Left lung (tissue), 4 donors: ENCODE measurements at regions not wholly inside any gene's neighbourhood (a gene's known extent, or its start where the extent isn't known, plus 50 kb on each side); places are given as distances from the start of the nearest gene placed in this dataset.

Experiments
- ATAC-seq: fragments of 200-7000 bp; cut with Tn5 transposase; one replicate; pipeline ENCODE4 v1.9.1; 2020; ENCODE audit warnings: moderate library complexity
- DNase-seq, 4 donors: peaks; one replicate each; pipeline ENCODE4 v3.0.0-alpha.2; 2013 to 2020
- H3K27ac ChIP-seq, 2 donors: fragments of 200-600 bp; sonication (generic) in 1 of 2; one replicate each; pipeline versions ENCODE4 v1.5.0 to v1.8.0; 2020 to 2021
- H3K27me3 ChIP-seq, 2 donors: fragments of 200-600 bp; sonication (generic) in 1 of 2; one replicate each; pipeline versions ENCODE4 v1.5.0 to v1.8.0; 2020 to 2021
- H3K36me3 ChIP-seq, 2 donors: fragments of 200-600 bp; sonication (generic) in 1 of 2; one replicate each; pipeline versions ENCODE4 v1.5.0 to v1.8.0; 2020 to 2021
- H3K4me1 ChIP-seq, 2 donors: fragments of 200-600 bp; one replicate each; pipeline ENCODE4 v1.8.0; 2021
- H3K4me3 ChIP-seq, 2 donors: fragments of 200-600 bp; sonication (generic) in 1 of 2; one replicate each; pipeline versions ENCODE4 v1.5.0 to v1.8.0; 2020 to 2021; ENCODE audit warnings: mild to moderate bottlenecking in 1 of 2
- H3K9me3 ChIP-seq, 2 donors: fragments of 200-600 bp; sonication (generic) in 1 of 2; one replicate each; pipeline versions ENCODE4 v1.5.0 to v1.8.0; 2020 to 2021
- CTCF ChIP-seq, 2 donors: fragments of 200-600 bp; sonication (generic) in 1 of 2; IDR thresholded peaks; one replicate each; pipeline versions ENCODE4 v1.5.0 to v1.8.0; 2021; ENCODE audit warnings: antibody characterized with exemption in 2 of 2
- intact Hi-C, 2 donors: fragments of 100-400 bp; cut with DNase I; formaldehyde crosslinking; loops; one replicate each; pipeline versions ENCODE4 v1.11.2 to v1.14.2; 2022
- donor health status: DM: no; HTN: yes; CAD: no.
- donor health status: DM: no; HTN: no; CAD: no.

DNA sequence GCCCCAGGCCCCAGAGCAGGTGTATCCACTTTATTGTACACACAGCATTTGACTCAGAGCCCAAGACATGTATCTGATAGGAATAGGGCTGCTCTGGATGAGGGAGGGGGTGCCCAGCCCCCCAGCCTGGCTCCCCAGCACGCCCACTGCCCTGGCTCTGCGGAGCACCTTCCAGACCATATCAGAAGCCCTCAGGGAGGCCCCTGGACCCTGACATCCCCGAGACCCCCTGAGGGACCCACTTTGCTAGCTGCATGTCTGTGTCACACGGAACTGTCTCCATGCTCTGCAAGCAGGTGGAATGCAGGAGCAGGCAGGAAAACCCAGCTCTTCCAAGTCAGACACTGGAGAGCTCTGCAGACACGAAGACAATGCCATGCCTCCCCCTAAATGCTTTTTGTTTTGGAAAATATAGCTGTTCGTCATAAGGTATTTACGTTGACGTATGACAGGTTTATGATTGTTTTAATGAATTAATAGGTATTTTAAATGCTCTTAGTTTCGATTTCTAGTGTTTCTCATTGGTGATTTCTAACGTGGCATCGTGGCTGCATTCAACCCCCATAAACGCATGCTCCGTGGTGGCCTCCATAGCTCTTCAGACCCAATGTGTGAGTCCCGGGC, 92.8 kb upstream of the INSIG1 start:
- H3K27me3 ChIP-seq = peaks cover 0 to under 1% of the 10 kb centered on the region in 2 donors
- intact Hi-C loops = no loop called here
- H3K9me3 ChIP-seq = no peaks in the 10 kb centered on the region
- DNase-seq = no peak
- H3K4me3 ChIP-seq = peak overlapping the region in 1 of 2 donors; percentile 37
- TF ChIP-seq CTCF (IDR thresholded peaks at IDR 0.05) = no peak
- H3K4me1 ChIP-seq = peaks cover 0 to 18% of the 10 kb centered on the region in 2 donors
- peak overlapping the region; percentile 82 to 96 for H3K27ac ChIP-seq
- no peak for ATAC-seq
- no peaks in the 10 kb centered on the region for H3K36me3 ChIP-seq

- peak in 3 of 4 donors; percentile 36 to 92 (median 92) for DNase-seq
- Histone ChIP-seq H3K36me3 (no peaks in the 10 kb centered on the region), H3K27me3 (peaks cover 0 to 7% of the 10 kb centered on the region in 2 donors), H3K4me1 (peaks cover 0 to 18% of the 10 kb centered on the region in 2 donors), H3K27ac (peak overlapping the region; percentile 82 to 96), H3K4me3 (peak overlapping the region in 1 of 2 donors; percentile 37), H3K9me3 (no peaks in the 10 kb centered on the region)
- peak; percentile 92 for ATAC-seq
- no peak for TF ChIP-seq CTCF (IDR thresholded peaks at IDR 0.05)
- intact Hi-C loops = no loop called here
These were observed 92.0 kb upstream of the INSIG1 start for GRCh38 chr7:155205368-155206317.

- ATAC-seq (peak; percentile 67), DNase-seq (peak in 3 of 4 donors; percentile 53 to 89 (median 83))
- no peak for TF ChIP-seq CTCF (IDR thresholded peaks at IDR 0.05)
- intact Hi-C loops = no loop called here
- peak overlapping the region in 1 of 2 donors; percentile 37 for H3K4me3 ChIP-seq
- peaks cover 0 to 18% of the 10 kb centered on the region in 2 donors for H3K4me1 ChIP-seq
- no peaks in the 10 kb centered on the region for H3K36me3 ChIP-seq
- H3K9me3 ChIP-seq = no peaks in the 10 kb centered on the region
- peaks cover 0 to 7% of the 10 kb centered on the region in 2 donors for H3K27me3 ChIP-seq
- peak overlapping the region; percentile 82 to 96 for H3K27ac ChIP-seq
These were observed 91.2 kb upstream of the INSIG1 start for GRCh38 chr7:155206318-155207020.

DNA sequence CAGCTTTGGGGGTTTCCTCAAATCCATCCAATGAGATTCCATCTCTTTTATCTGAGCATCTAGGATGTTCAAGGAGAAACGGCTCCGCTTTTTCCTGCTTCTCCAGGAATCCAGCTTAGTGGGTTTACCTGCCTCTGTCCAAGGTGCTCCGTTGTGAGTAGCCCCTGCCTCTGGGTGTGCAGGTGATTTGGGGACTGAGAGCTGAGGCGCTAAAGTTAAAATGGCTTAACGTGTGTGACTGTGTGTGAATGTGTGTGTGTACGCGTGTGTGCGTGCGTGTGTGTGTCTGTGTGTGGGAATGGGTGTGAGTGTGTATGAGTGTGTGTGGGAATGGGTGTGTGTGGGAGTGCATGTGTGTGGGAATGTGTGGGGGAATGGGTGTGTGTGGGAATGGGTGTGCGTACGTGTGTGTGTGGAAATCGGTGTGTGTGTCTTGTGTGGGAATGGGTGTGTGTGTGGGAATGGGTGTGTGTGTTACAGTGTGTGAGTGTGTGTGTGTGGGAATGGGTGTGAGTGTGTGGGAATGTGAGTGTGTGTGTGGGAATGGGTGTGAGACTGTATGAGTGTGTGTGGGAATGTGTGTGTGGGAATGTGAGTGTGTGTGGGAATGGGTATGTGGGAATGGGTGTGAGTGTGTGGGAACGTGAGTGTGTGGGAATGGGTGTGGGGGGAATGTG, 90.2 kb upstream of the INSIG1 start:
- no peak overlapping the region for H3K4me3 ChIP-seq
- H3K36me3 ChIP-seq = no peaks in the 10 kb centered on the region
- intact Hi-C loops = no loop called here
- peaks cover 0 to 14% of the 10 kb centered on the region in 2 donors for H3K27me3 ChIP-seq
- no peak for TF ChIP-seq CTCF (IDR thresholded peaks at IDR 0.05)
- no peaks in the 10 kb centered on the region for H3K9me3 ChIP-seq
- peak overlapping the region in 1 of 2 donors; percentile 96 for H3K27ac ChIP-seq
- ATAC-seq (no peak), DNase-seq (no peak)
- H3K4me1 ChIP-seq = peaks cover 0 to 18% of the 10 kb centered on the region in 2 donors
